Daoy (cell line): ENCODE measurements at regions not wholly inside any gene's neighbourhood (a gene's known extent, or its start where the extent isn't known, plus 50 kb on each side); places are given as distances from the start of the nearest gene placed in this dataset.

Experiments used
- DNase-seq: peaks from one replicate; pipeline ENCODE4 v3.0.0-alpha.2; 2015; ENCODE audit warnings: low read depth

DNA sequence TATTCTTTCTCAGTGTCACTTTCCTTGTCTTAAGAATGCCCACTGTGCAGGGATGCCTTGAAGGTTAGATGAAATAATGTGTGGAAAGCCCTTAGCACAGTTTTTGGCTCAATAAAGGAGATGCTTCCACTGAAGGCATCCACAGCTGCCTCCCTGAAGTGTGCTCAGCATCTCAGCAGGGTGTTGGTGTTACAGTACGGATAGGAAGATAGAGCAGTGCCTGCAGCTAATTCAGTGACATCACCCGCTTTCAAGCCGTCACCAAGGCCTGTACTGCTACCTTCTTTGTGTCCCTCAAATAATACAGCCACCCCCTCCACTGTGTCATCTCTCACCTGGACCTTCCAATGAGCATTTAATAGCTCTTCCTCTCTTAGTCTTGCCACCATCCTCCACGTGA is 59.0 kb downstream of the NDUFS5 start:
- DNase-seq = no peak

- DNase-seq = no peak
Measured at GRCh38 chr1:39086386-39086785, 60.2 kb downstream of the NDUFS5 start.

DNA sequence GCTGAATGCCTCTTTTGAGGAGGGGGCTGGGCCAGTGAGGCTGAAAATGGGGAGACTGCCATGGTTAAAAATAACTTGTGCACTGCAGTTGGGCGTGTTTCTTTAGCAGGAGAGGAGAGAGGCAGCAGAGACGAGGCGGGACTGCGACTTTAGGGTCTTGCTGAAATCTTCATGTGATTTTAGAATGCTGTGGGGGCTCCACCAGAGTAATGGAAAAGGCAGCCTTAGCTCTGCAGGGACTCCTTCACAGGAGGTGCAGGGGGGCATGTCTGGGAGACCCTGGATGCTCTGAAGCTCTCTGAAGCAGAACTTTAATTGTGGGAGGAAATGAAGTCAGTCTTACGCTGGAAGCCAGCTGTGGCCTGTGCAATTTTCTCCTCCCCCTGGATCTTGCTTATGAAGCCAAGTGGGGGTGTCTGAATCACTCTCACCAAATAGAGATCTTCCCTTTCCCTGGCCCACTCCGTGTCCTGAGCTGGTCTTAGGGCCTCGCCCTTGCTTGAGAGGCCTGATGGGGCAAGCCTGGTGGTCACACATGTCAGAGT is 60.8 kb downstream of the NDUFS5 start:
- no peak for DNase-seq

DNA sequence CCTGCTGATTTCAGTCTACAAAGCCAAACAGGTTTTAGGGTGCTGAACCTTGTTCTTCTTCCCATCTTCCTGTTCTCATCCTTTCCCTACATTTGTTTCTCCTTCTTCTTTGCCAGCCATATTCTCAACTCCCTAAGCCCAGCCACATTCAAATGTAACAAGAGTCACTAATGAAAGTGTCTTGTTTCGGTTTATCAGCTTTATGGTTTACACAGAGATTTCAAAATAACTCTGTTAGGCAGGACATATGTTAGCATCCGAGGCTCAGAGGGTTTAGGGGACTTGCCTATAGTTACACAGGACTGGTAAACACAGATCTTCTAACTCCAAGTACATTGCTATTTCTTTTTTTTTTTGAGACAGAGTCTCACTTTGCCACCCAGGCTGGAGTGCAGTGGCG is 61.3 kb downstream of the NDUFS5 start:
- no peak for DNase-seq

- DNase-seq = no peak
Measured at GRCh38 chr1:39088658-39089057, 62.5 kb downstream of the NDUFS5 start.

DNA sequence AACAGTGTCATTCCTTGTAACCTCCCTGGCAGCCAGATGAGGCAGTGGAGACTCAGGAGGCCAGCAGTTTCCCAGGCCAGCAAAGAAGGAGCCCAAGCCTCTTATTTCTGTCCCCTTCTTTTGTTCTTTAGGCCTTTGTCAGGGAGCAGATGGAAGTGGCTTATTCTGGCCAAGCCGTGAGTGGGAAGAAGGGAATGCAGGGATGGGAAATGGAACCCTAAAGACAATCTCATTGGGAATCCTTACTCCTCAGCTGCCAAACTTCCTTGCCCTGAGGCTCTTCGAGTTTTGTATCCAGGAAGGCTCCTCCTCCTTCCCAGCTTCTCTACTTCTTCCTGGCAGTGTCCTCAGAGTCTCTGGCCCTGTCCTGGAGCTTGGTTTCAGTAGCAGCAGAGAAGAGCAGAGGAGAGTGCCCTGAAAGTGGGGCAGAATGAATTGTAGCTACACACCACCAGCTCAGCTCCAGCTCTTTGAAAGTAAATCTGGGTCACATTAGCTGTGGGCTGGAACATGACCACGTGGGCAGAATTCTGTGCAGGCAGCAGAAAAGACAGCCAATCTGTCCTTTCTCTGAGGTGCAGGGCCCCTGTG is 63.9 kb downstream of the NDUFS5 start:
- no peak for DNase-seq

- no peak for DNase-seq
Measured at GRCh38 chr1:39090757-39091380, 64.7 kb downstream of the NDUFS5 start.

- DNase-seq = peak; percentile 75
Measured at GRCh38 chr1:39091845-39092645, 65.9 kb downstream of the NDUFS5 start.

DNA sequence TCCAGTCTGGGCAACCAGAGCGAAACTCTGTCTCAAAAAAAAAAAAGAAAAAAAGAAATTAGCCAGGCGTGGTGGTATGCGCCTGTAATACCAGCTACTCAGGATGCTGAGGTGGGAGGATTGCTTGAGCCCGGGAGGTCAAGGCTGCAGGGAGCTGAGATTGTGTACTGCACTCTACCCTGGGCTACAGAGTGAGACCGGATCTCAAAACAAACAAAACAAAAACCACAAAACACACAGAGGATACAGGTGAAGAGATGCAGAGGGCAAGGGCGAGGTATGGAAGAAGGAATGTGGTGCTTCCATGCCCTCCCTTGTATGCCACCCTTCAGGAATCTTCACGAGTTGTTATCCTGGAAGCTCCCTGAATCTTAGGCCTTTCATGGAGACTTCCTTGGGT is 68.5 kb downstream of the NDUFS5 start:
- DNase-seq = no peak

- DNase-seq = peak; percentile 84
Measured at GRCh38 chr1:39098546-39099250, 72.5 kb downstream of the NDUFS5 start.

- peak; percentile 74 for DNase-seq
Measured at GRCh38 chr1:39102537-39103327, 76.6 kb downstream of the NDUFS5 start.

DNA sequence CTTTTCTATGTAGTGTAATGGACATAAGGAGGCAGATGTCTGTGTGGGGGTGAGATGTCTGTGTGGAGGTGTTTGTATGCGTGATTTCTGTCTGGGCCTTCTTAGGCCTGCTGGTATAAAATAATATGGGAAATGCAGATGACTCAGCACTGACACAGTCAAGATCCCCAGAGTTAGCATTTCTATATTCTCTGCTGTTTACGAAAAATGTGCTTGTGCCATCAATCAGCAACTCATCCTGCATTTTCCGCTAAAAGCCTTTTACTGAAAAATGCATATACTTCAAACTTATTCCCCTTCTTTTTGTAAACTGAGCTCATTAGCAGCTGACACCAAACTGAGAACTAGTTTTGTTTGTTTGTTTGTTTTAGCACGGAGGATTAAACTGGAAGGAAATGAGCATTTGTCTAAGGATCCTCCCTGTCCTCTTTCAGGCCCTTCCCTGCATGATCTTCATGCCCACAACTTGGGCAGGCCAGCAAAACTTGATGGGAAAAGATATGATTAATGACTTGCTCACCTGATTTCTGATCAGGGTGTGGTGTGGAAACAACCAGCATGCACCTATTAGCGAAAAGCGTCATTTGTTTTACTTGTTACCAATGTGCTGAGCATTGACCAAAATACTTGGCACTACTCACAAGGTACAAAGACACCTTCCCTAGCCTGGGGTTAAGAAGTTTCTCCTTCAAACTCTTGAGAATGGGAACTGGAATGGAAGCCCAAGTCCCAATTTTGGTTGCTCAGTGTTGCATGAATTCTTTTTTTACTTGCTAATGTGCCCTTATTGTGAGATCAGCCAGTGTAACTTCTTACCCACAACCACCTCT is 77.4 kb downstream of the NDUFS5 start:
- peak; percentile 49 for DNase-seq

GRCh38 chr1:39104158-39105060 is 78.3 kb downstream of the NDUFS5 start:
- peak; percentile 57 for DNase-seq

DNA sequence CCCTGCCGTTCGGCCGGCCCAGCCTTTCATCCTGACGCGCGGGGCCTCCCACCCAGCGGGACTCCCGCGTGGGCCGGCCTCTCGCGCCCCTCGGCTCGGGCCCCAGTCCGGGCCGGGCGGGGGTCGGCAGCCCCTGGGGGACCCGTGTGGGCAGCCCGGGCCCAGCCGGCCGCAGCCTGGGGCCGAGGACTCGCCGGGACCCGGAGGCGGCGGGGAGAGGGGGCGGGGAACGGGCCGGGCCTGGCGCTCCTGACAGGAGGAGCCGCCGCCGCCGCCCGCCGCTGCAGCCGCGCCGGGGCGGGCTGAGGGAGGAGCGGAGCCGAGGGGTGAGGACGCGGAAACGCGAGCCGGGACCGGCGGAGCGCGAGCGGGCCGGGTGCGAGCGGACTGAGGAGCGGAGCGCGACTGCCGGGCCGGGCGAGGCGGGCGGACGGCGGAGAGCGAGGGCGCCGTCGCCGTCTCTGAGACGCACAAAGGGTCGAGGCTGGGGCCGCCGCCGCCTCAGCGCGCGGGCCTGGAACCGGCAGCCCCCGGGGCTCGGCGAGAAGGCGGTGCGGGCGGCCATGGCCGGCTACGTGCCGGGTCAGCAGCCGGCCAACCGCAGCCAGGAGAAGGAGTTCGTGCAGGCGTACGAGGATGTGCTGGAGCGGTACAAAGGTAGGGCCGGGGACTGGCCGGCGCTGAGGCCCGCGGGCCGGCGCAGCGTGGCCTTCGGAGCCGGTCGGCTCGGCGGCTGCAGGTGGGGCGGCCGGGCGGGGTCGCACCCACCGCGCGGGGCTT is 79.1 kb downstream of the NDUFS5 start:
- peak; percentile 85 for DNase-seq

DNA sequence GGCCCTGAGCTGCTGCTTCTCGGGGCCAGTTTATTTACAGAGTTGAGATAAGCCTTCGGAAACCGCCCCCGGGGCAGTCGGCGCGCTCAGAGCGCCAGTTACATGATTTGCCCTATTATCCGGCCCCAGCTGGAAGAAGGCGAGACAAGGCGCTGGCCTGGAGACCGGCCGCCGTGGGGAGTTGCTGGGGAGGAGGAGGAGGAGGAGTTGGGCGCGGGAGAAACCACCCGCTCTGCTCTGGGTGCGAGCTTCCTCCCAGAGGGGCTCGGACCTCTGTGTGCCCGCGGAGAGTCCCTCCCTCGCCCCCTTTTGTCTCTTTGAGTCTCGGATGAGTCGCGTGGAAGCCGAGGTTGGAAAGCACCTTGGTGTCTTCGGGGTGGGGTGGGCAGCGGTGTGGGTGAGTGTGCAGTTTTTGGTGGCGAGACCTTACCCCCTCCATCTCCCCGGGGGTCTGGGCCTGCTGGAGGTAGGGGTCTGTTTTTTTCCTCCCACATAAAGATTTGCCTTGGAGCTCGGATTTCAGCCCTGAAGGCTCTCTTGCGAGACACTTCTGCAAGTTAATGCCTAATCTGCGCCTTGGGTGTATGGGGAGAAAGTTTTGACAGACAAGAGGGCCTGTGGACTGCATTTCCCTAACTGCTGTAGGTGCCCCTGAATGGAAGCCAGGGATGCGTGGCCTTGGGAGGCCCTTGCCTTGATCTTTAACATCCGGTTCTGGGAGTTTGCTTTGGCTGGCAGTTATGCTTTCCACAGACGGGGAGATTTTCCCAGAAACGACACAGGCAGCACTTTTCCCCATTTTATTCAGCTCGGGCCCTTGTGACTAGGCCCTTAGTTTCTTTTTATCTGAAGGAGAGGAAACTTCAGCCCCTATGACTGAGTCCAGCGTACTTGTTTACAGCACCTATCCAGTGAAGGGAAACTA is 80.0 kb downstream of the NDUFS5 start:
- DNase-seq = peak; percentile 68

GRCh38 chr1:39106801-39107327 is 80.7 kb downstream of the NDUFS5 start:
- DNase-seq = peak; percentile 17
